ENCODE measurements at regions not wholly inside any gene's neighbourhood (a gene's known extent, or its start where the extent isn't known, plus 50 kb on each side); places are given as distances from the start of the nearest gene placed in this dataset.

- TF ChIP-seq REST (IDR thresholded peaks at IDR 0.05; ENCODE audit: low read depth) (no peak), FOXM1 (IDR thresholded peaks at IDR 0.05; ENCODE audit: borderline replicate concordance, low read depth) (no peak), EP300 (IDR thresholded peaks at IDR 0.05; ENCODE audit: borderline replicate concordance) (no peak), TEAD4 (IDR thresholded peaks at IDR 0.05) (no peak), EGR1 (IDR thresholded peaks at IDR 0.05) (no peak), CEBPB (IDR thresholded peaks at IDR 0.05) (no peak), USF1 (IDR thresholded peaks at IDR 0.05) (no peak), RAD21 (IDR thresholded peaks at IDR 0.05; ENCODE audit: low read depth) (no peak), MAX (IDR thresholded peaks at IDR 0.05) (no peak), CREB1 (IDR thresholded peaks at IDR 0.05; ENCODE audit: low read depth) (no peak), ZBTB7A (IDR thresholded peaks at IDR 0.05; ENCODE audit: low read depth) (no peak), YY1 (IDR thresholded peaks at IDR 0.05; ENCODE audit: low read depth) (no peak), TAF1 (IDR thresholded peaks at IDR 0.05; ENCODE audit: low read depth) (no peak)
Measured at GRCh38 chr10:44799966-44800365, 111.2 kb upstream of the TMEM72 start.
